ENCODE measurements at regions not wholly inside any gene's neighbourhood (a gene's known extent, or its start where the extent isn't known, plus 50 kb on each side); places are given as distances from the start of the nearest gene placed in this dataset.
A peak's percentile ranks its signal among the peaks of the same experiment; 100 is the strongest.
"Not testable (repeated sequence)": the region's sequence is repeated elsewhere in the genome, so short reads cannot be mapped to it uniquely, and the experiment has no call there.

- no peak for DNase-seq
Measured at GRCh38 chr9:85487872-85488271, 253.9 kb downstream of the AGTPBP1 start.

GRCh38 chr9:85484235-85484634 is 257.5 kb downstream of the AGTPBP1 start:
- no peak for DNase-seq

GRCh38 chr9:85483208-85483607 is 258.5 kb downstream of the AGTPBP1 start:
- no peak for DNase-seq

- DNase-seq, result no peak
Measured at GRCh38 chr9:85479305-85479704, 262.4 kb downstream of the AGTPBP1 start.

GRCh38 chr9:85478847-85479246 is 262.9 kb downstream of the AGTPBP1 start:
- peak; percentile 4 to 24 for DNase-seq

- DNase-seq, result not testable (repeated sequence)
Measured at GRCh38 chr9:85474896-85475295, 266.9 kb downstream of the AGTPBP1 start.

GRCh38 chr9:85471791-85472190 is 270.0 kb downstream of the AGTPBP1 start:
- no peak for DNase-seq

GRCh38 chr9:85469041-85469440 is 272.7 kb downstream of the AGTPBP1 start:
- DNase-seq, result no peak

GRCh38 chr9:85466834-85467233 is 274.9 kb downstream of the AGTPBP1 start:
- no peak for DNase-seq

- DNase-seq, result not testable (repeated sequence)
Measured at GRCh38 chr9:85458114-85458864, 283.5 kb downstream of the AGTPBP1 start.

GRCh38 chr9:85453850-85454249 is 287.9 kb downstream of the AGTPBP1 start:
- DNase-seq, result no peak

- DNase-seq, result no peak
Measured at GRCh38 chr9:85452841-85453240, 288.9 kb downstream of the AGTPBP1 start.

GRCh38 chr9:85451680-85452079 is 290.1 kb downstream of the AGTPBP1 start:
- DNase-seq, result no peak

- no peak for DNase-seq
Measured at GRCh38 chr9:85445887-85446286, 295.9 kb downstream of the AGTPBP1 start.

GRCh38 chr9:85444243-85444642 is 297.5 kb downstream of the AGTPBP1 start:
- DNase-seq, result no peak

- DNase-seq, result no peak
Measured at GRCh38 chr9:85443190-85443598, 298.6 kb downstream of the AGTPBP1 start.

GRCh38 chr9:85439791-85440190 is 302.0 kb downstream of the AGTPBP1 start:
- no peak for DNase-seq

- not testable (repeated sequence) for DNase-seq
Measured at GRCh38 chr9:85433956-85434355, 307.8 kb downstream of the AGTPBP1 start.

- not testable (repeated sequence) for DNase-seq
Measured at GRCh38 chr9:85433551-85433950, 308.2 kb downstream of the AGTPBP1 start.

- DNase-seq, result no peak
Measured at GRCh38 chr9:85433046-85433445, 308.7 kb downstream of the AGTPBP1 start.

- DNase-seq, result no peak
Measured at GRCh38 chr9:85432599-85432998, 309.2 kb downstream of the AGTPBP1 start.

- no peak for DNase-seq
Measured at GRCh38 chr9:85431339-85432102, 310.2 kb downstream of the AGTPBP1 start.

GRCh38 chr9:85430659-85431338 is 311.0 kb downstream of the AGTPBP1 start:
- no peak for DNase-seq

- DNase-seq, result no peak
Measured at GRCh38 chr9:85428230-85428629, 313.5 kb downstream of the AGTPBP1 start.
